GM18507 (cell line): ENCODE measurements at regions not wholly inside any gene's neighbourhood (a gene's known extent, or its start where the extent isn't known, plus 50 kb on each side); places are given as distances from the start of the nearest gene placed in this dataset.
"Not testable (repeated sequence)": the region's sequence is repeated elsewhere in the genome, so short reads cannot be mapped to it uniquely, and the experiment has no call there.

Source experiments
- DNase-seq: peaks from one replicate; pipeline ENCODE4 v3.0.0; 2011; ENCODE audit warnings: low read depth; ENCODE audit not compliant: insufficient read length; ENCODE audit errors: extremely low spot score
- FAIRE-seq: peaks from 2 replicates; lab custom pipeline; 2011; peaks lifted over from hg19 to GRCh38; lab: Jason Lieb, UNC

- no peak for DNase-seq
- FAIRE-seq: no peak
These were observed 83.7 kb upstream of the PARP8 start for GRCh38 chr5:50582699-50583098.

- DNase-seq (no peak), FAIRE-seq (no peak)
These were observed 82.8 kb upstream of the PARP8 start for GRCh38 chr5:50583621-50584020.

DNA sequence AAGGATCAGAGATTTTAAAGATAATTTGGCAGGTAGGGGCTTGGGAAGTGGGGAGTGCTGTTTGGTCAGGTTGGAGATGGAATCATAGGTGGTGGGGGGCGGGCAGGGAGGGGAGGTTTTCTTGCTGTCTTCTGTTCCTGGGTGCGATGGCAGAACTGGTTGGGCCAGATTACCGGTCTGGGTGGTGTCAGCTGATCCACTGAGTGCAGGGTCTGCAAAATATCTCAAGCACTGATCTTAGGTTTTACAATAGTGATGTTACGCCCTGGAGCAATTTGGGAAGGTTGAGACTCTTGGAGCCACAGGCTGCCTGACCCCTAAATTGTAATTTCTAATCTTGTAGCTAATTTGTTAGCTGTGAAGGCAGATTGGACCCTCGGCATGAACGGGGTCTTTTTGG is 78.0 kb upstream of the PARP8 start:
- FAIRE-seq, DNase-seq: not testable (repeated sequence)

- not testable (repeated sequence) for DNase-seq, FAIRE-seq
These were observed 75.8 kb upstream of the PARP8 start for GRCh38 chr5:50590444-50591189.

DNA sequence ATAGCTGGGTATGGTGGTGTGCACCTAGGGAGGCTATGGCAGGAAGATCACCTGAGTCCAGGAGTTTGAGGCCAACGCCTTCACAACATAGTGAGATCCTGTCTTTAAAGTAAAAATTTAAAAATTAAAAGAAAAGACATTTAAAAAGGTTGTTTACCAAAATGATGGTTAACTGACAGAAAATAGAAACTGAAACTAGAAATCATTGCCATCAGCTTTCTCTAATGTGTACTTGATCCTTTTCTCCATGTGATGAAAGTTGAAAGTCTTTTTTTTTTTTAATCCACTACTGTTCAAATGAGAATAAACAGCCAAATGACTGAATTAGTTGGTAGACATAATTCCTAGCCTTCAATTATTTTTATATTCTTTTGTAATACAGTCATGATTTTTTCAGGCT is 75.1 kb upstream of the PARP8 start:
- not testable (repeated sequence) for DNase-seq, FAIRE-seq

DNA sequence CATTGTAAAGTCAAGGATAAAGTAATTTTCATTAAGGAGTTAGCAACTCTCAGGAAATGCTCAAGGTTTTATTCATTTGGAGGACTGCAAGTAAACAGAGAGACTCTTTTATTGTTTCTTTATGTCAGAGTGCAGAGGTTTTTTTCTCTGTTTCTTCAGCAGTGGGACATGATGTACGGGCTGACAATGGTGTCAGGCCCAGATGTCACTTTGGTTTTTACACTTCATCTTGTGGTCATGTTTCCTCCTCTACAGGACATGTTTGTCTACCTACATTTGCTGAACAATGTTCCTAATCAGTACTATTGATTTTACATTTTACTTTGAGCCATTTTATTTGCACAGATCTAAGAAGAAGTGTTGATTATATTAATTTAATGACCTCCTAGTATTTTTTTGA is 72.8 kb upstream of the PARP8 start:
- DNase-seq (no peak), FAIRE-seq (peak; percentile 67)

DNA sequence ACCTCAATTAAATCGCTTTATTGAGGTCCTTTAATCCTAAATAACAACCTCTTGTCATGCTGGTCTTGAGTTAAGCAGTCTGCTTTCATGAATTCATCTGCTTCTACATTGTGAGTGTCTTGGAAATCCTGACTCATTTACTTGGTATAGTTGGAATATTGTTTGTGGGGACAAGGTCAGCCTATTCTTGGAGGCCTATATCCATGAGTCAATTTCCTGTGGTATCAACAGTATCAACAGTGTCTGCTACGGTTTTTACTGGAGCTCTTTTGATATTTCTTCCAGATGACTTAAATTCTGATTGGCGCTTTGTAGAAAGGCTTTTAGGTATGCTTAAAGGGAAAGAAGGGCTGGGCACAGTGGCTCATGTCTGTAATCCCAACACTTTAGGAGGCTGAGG is 71.2 kb upstream of the PARP8 start:
- no peak for FAIRE-seq
- DNase-seq: no peak

- FAIRE-seq, DNase-seq: not testable (repeated sequence)
These were observed 64.9 kb upstream of the PARP8 start for GRCh38 chr5:50601576-50601975.

- DNase-seq (no peak), FAIRE-seq (peak; percentile 31)
These were observed 60.3 kb upstream of the PARP8 start for GRCh38 chr5:50606179-50606578.

- not testable (repeated sequence) for FAIRE-seq, DNase-seq
These were observed 59.0 kb upstream of the PARP8 start for GRCh38 chr5:50607456-50607855.

DNA sequence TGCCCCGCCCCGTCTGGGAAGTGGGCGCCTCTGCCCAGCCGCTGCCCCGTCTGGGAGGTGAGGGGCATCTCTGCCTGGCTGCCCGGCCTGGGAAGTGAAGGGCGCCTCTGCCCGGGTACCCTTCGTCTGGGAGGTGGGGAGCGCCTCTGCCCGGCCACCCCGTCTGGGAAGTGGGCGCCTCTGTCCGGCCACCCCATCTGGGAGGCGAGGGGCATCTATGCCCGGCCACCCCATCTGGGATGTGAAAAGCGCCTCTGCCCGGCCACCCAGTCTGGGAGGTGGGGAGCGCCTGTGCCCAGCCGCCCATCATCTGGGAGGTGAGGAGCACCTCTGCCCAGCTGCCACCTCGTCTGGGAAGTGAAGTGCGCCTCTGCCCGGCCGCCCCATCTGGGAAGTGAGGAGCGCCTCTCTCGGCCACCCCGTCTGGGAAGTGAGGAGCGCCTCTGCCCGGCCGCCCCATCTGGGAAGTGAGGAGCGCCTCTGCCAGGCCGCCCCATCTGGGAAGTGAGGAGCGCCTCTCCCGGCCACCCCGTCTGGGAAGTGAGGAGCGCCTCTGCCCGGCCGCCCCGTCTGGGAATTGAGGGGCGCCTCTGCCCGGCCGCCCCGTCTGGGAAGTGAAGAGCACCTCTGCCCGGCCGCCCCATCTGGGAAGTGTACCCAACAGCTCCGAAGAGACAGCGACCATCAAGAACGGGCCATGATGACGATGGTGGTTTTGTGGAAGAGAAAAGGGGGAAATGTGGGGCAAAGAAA is 58.3 kb upstream of the PARP8 start:
- DNase-seq, FAIRE-seq: not testable (repeated sequence)

- FAIRE-seq, DNase-seq: not testable (repeated sequence)
These were observed 53.4 kb upstream of the PARP8 start for GRCh38 chr5:50613057-50613456.
